ENCODE measurements at regions not wholly inside any gene's neighbourhood (a gene's known extent, or its start where the extent isn't known, plus 50 kb on each side); places are given as distances from the start of the nearest gene placed in this dataset.

DNA sequence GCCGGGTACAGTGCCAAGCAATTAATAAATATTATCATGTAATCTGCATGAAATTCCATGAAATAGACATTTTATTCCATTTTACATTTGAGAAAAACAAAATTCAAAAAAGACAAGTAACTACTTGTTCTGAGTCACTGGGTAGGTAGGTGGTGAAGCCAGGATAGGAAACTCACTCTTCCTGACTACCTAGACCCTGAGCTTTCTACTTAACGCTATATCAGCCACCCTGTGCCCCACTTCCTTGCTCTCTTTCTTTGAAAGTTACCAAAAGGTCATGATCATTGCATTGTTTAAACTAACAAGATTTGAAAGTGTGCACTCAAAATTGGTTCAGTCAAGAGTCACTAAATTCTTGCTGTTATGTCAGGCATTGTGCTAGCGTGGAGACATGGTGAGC is 235.7 kb downstream of the CD83 start:
- Histone ChIP-seq H3K27ac (replicated peaks) (no peak overlapping the region), H3K36me3 (no peaks in the 10 kb centered on the region), H3K9me3 (replicated peaks) (peaks cover 6% of the 10 kb centered on the region), H3K4me3 (no peak overlapping the region), H3K27me3 (ENCODE audit: low read depth) (no peaks in the 10 kb centered on the region), H3K4me1 (peaks cover 8% of the 10 kb centered on the region)
- no peak for DNase-seq
- no peak for TF ChIP-seq CTCF (IDR thresholded peaks at IDR 0.05; ENCODE audit: borderline replicate concordance)
- intact Hi-C loops (cut with micrococcal nuclease), result no loop called here

GRCh38 chr6:14353798-14354197 is 236.2 kb downstream of the CD83 start:
- intact Hi-C loops (cut with micrococcal nuclease), result no loop called here

DNA sequence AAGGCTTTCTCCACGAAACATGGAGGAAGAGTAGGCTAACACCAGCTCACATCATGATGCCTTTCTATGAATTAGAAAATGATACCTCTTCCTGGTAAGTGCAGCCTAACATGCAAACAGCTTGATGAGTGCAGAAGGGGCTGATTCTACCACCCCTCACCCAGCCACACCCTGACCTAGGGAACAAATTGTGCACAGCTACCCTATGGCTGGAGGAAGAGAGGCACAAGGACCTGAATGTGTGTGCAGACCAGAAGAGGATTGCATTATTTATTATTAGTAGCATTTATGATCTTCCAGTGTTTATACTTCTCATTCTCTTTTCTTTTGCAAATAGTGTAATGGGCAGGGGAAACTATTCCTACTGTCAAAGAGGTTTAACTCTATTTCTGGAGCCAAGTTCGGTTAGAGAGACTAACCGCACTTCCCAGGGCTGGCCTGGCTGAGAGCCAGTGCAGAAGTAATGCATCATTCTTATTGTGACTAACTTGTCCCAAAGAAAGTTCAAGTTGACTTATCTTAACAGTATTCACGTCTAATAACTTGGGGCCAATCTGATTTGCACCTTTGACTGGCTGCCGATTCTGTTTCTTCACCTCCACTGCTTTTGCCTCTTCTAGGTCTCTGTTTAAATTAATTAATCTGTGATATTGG is 237.5 kb downstream of the CD83 start:
- intact Hi-C loops (cut with micrococcal nuclease), result no loop called here
- Histone ChIP-seq H3K27ac (replicated peaks) (no peak overlapping the region), H3K4me1 (peaks cover 8% of the 10 kb centered on the region), H3K4me3 (no peak overlapping the region), H3K27me3 (ENCODE audit: low read depth) (no peaks in the 10 kb centered on the region), H3K9me3 (replicated peaks) (peaks cover 6% of the 10 kb centered on the region), H3K36me3 (no peaks in the 10 kb centered on the region)
- DNase-seq, result peak; percentile 69
- no peak for TF ChIP-seq CTCF (IDR thresholded peaks at IDR 0.05; ENCODE audit: borderline replicate concordance)

More at GRCh38 chr6:14353798-14354197, 236.2 kb downstream of the CD83 start:
- H3K27me3 ChIP-seq (ENCODE audit: low read depth), result no peaks in the 10 kb centered on the region
- TF ChIP-seq CTCF (IDR thresholded peaks at IDR 0.05; ENCODE audit: borderline replicate concordance), result no peak
- H3K27ac ChIP-seq (replicated peaks), result no peak overlapping the region
- H3K4me3 ChIP-seq, result no peak overlapping the region
- H3K9me3 ChIP-seq (replicated peaks), result peaks cover 6% of the 10 kb centered on the region
- H3K36me3 ChIP-seq, result no peaks in the 10 kb centered on the region
- no peak for DNase-seq
- peaks cover 8% of the 10 kb centered on the region for H3K4me1 ChIP-seq

- Histone ChIP-seq H3K36me3 (no peaks in the 10 kb centered on the region), H3K4me1 (peaks cover 37% of the 10 kb centered on the region), H3K27ac (replicated peaks) (no peak overlapping the region), H3K27me3 (ENCODE audit: low read depth) (no peaks in the 10 kb centered on the region), H3K9me3 (replicated peaks) (no peaks in the 10 kb centered on the region), H3K4me3 (no peak overlapping the region)
- DNase-seq, result no peak
- no peak for TF ChIP-seq CTCF (IDR thresholded peaks at IDR 0.05; ENCODE audit: borderline replicate concordance)
- intact Hi-C loops (cut with micrococcal nuclease), result no loop called here
Observed at GRCh38 chr6:14359438-14359837, 241.9 kb downstream of the CD83 start.

DNA sequence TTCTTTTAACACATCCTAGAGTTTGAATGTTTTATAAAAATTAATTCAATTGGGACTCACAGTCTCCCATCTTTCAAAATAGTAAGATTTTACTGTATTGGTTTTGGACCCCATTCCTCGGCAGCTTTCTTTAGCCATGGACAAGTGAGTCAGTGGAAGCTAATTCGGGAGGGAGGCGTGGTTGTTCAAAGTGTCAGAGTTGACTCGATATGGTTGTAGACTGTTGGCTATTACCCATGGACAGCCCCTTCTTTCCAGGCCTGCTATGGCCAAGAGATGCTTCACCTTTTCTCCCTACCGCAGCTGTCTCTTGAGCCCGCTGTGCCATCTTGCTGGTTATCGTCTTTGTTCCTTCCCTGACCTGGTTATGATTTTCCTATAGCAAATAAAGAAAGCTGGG is 243.0 kb downstream of the CD83 start:
- peak; percentile 17 for DNase-seq
- no peak for TF ChIP-seq CTCF (IDR thresholded peaks at IDR 0.05; ENCODE audit: borderline replicate concordance)
- H3K27ac ChIP-seq (replicated peaks), result peak overlapping the region; percentile 87
- H3K4me1 ChIP-seq, result peaks cover 40% of the 10 kb centered on the region
- H3K4me3 ChIP-seq, result peak overlapping the region; percentile 37
- intact Hi-C loops (cut with micrococcal nuclease), result no loop called here
- no peaks in the 10 kb centered on the region for H3K36me3 ChIP-seq
- no peaks in the 10 kb centered on the region for H3K27me3 ChIP-seq (ENCODE audit: low read depth)
- H3K9me3 ChIP-seq (replicated peaks), result no peaks in the 10 kb centered on the region
